Thyroid gland (tissue), 4 donors: ENCODE measurements at regions not wholly inside any gene's neighbourhood (a gene's known extent, or its start where the extent isn't known, plus 50 kb on each side); places are given as distances from the start of the nearest gene placed in this dataset.

Source experiments
- DNase-seq, 2 donors: peaks; one replicate each; pipeline ENCODE4 v3.0.0-alpha.2; 2019
- H3K27ac ChIP-seq, 3 donors: fragments of 200-600 bp; sonication (generic); 1 replicate in 2 of 3; 2 replicates in 1 of 3; pipeline ENCODE4 v1.5.1; 2016 to 2019; ENCODE audit warnings: mild to moderate bottlenecking in 1 of 3, moderate library complexity in 1 of 3
- H3K27me3 ChIP-seq: fragments of 200-600 bp; sonication (generic); one replicate; pipeline ENCODE4 v1.5.1; 2019
- H3K36me3 ChIP-seq, 2 donors: fragments of 200-600 bp; sonication (generic); one replicate each; pipeline ENCODE4 v1.5.1; 2016 to 2019
- H3K4me1 ChIP-seq, 2 donors: fragments of 200-600 bp; sonication (generic); one replicate each; pipeline ENCODE4 v1.5.1; 2017 to 2019
- H3K4me3 ChIP-seq, 3 donors: fragments of 200-600 bp; sonication (generic); replicated peaks in 1 of 3; 1 replicate in 2 of 3; 2 replicates in 1 of 3; pipeline ENCODE4 v1.5.1; 2016; ENCODE audit warnings: mild to moderate bottlenecking in 1 of 3
- H3K9me3 ChIP-seq: fragments of 200-600 bp; sonication (generic); one replicate; pipeline ENCODE4 v1.5.1; 2017
- POLR2A ChIP-seq, 2 donors: fragments of 450-650 bp; IDR thresholded peaks; one replicate each; pipeline ENCODE4 v1.6.1; 2017; ENCODE audit warnings: antibody characterized with exemption in 2 of 2, mild to moderate bottlenecking in 2 of 2, moderate library complexity in 1 of 2
- WGBS, 2 donors: methylation state at CpG; one replicate each; pipeline ENCODE4 v1.1.5; 2017; 5-methylcytosine and 5-hydroxymethylcytosine counted together
- intact Hi-C: fragments of 100-400 bp; cut with DNase I; formaldehyde crosslinking; loops from one replicate; pipeline ENCODE4 v1.15.1; 2023
- TF ChIP-seq, protein P1 (sequence below), 6 experiments: fragments of 200-600 bp in 3 of 6; fragments of 450-650 bp in 3 of 6; sonication (generic) in 3 of 6; IDR thresholded peaks; one replicate each; pipeline ENCODE4 v1.5.1; 2016 to 2019; ENCODE audit warnings: antibody characterized with exemption in 6 of 6, mild to moderate bottlenecking in 2 of 6, inconsistent platforms in 1 of 6, moderate library complexity in 1 of 6

DNA sequence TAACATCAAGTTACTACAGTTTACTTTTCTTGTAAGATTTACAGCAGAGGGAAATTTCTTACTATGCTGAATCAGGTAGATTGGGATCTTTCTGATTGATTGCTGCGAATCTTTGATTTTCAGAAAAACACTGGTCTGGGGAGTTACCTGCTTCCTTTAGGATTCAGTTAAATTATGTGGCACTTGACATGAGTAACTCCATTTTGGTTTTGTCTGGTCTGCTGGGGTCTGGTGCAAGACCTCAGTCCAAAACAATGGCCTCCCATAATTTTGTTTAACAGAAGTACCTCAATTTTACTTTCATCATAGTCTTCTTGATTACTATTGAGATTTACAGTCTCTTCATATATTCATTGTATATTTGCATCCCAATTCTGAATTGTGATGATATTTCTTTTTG lies 775.5 kb downstream of the TRIB2 start:
- no peak for TF ChIP-seq POLR2A (IDR thresholded peaks at IDR 0.05)
- TF ChIP-seq, protein P1, sequence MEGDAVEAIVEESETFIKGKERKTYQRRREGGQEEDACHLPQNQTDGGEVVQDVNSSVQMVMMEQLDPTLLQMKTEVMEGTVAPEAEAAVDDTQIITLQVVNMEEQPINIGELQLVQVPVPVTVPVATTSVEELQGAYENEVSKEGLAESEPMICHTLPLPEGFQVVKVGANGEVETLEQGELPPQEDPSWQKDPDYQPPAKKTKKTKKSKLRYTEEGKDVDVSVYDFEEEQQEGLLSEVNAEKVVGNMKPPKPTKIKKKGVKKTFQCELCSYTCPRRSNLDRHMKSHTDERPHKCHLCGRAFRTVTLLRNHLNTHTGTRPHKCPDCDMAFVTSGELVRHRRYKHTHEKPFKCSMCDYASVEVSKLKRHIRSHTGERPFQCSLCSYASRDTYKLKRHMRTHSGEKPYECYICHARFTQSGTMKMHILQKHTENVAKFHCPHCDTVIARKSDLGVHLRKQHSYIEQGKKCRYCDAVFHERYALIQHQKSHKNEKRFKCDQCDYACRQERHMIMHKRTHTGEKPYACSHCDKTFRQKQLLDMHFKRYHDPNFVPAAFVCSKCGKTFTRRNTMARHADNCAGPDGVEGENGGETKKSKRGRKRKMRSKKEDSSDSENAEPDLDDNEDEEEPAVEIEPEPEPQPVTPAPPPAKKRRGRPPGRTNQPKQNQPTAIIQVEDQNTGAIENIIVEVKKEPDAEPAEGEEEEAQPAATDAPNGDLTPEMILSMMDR (IDR thresholded peaks at IDR 0.05): no peak
- no peak for DNase-seq
- intact Hi-C loops: no loop called here
- H3K27me3 ChIP-seq: no peaks in the 10 kb centered on the region
- H3K4me1 ChIP-seq: no peaks in the 10 kb centered on the region
- H3K4me3 ChIP-seq: no peak overlapping the region
- H3K27ac ChIP-seq: no peak overlapping the region
- H3K9me3 ChIP-seq: no peaks in the 10 kb centered on the region
- 92 to 95% methylated on average over 1 of the region's 1 CpG for WGBS, 2 donors
- no peaks in the 10 kb centered on the region for H3K36me3 ChIP-seq

DNA sequence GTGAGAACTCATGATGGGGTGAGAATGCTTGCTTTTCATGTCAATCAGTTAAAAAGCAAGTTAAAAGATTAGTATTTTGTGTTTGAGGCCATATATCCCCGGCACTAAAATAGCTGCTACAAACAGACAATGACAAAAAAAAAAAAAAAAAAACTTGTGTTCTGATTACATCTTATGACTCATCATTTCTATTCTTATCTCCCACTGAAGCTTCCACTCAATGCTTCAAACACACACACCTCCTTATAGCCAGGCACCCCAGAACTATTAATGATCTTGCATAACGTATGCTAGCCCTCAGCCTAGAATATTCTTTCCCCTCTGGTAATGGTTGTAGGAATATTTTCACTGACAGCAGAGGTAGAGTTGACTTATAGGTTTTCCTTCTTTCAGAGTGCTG lies 778.3 kb downstream of the TRIB2 start:
- intact Hi-C loops: no loop called here
- Histone ChIP-seq H3K9me3 (no peaks in the 10 kb centered on the region), H3K27ac (no peak overlapping the region), H3K36me3 (no peaks in the 10 kb centered on the region), H3K4me3 (no peak overlapping the region), H3K4me1 (no peaks in the 10 kb centered on the region), H3K27me3 (no peaks in the 10 kb centered on the region)
- 79 to 83% methylated on average over 2 of the region's 2 CpGs for WGBS, 2 donors
- TF ChIP-seq POLR2A (IDR thresholded peaks at IDR 0.05): no peak
- TF ChIP-seq, protein P1 (IDR thresholded peaks at IDR 0.05): no peak
- no peak for DNase-seq

DNA sequence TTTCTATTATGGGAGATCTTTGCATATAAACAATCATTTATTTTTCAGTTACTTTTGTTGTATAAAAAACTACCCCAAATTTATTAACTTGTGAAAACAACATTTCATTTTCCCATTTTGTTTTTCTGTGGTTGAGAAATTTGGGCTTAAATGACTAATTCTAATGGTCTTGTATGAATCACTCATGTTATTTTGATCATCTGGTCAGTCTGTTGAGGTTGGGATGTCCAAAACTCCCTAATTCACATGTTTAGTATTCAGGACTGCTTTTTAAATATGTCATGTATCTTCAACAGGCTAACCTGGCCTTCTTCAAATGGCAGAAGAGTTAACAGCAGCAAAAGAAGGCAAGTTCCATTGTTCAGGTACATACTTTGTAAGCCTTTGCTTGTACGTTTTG lies 788.1 kb downstream of the TRIB2 start:
- no peaks in the 10 kb centered on the region for H3K36me3 ChIP-seq
- no peak for DNase-seq
- no peaks in the 10 kb centered on the region for H3K9me3 ChIP-seq
- no peaks in the 10 kb centered on the region for H3K27me3 ChIP-seq
- 88 to 90% methylated on average over 1 of the region's 1 CpG for WGBS, 2 donors
- no peak overlapping the region for H3K4me3 ChIP-seq
- no peak overlapping the region for H3K27ac ChIP-seq
- no peaks in the 10 kb centered on the region for H3K4me1 ChIP-seq
- TF ChIP-seq, protein P1 (IDR thresholded peaks at IDR 0.05): no peak
- no peak for TF ChIP-seq POLR2A (IDR thresholded peaks at IDR 0.05)
- intact Hi-C loops: no loop called here

DNA sequence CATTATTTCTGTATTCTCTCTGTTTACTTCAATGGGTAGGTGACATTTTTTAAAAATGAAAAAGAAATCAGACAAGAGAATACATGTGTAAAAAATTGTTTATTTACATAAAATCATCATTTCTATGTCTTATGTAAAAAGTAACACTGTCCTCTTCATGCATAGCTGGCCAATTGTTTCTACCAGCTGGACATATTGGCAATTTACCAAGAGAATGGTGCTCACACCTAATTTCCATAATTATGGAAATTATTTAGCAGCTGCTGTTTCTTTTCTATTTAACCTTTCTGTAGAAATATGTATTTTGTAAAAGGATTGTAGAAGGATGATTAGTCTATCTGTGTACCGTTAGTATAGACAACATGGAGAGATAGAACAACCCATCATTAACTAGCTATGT lies 791.9 kb downstream of the TRIB2 start:
- 95 to 97% methylated on average over 1 of the region's 1 CpG for WGBS, 2 donors
- TF ChIP-seq, protein P1 (IDR thresholded peaks at IDR 0.05): no peak
- no peak for TF ChIP-seq POLR2A (IDR thresholded peaks at IDR 0.05)
- Histone ChIP-seq H3K4me3 (no peak overlapping the region), H3K27me3 (no peaks in the 10 kb centered on the region), H3K9me3 (no peaks in the 10 kb centered on the region), H3K27ac (no peak overlapping the region), H3K4me1 (no peaks in the 10 kb centered on the region), H3K36me3 (no peaks in the 10 kb centered on the region)
- no peak for DNase-seq
- intact Hi-C loops: no loop called here

DNA sequence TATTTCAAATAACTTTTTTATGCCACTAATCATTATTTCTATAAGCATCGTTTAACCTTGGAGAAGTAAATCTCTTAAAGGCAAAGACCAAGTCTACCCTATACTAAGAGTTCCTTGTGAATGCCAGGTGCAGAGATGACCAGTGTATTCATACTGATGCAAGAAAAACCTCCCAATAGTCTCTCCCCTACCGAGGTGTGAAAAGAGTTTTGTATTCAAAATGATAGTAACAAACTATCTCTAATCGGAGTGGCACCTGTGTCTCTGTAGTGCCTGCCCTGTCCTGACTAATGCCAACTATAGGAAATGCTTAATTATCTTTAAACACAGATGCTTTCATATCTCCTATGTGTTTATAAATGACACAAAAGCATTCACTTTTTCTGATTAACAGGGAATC lies 798.5 kb downstream of the TRIB2 start:
- H3K36me3 ChIP-seq: no peaks in the 10 kb centered on the region
- H3K27ac ChIP-seq: no peak overlapping the region
- H3K4me3 ChIP-seq: no peak overlapping the region
- H3K9me3 ChIP-seq: no peaks in the 10 kb centered on the region
- intact Hi-C loops: no loop called here
- no peaks in the 10 kb centered on the region for H3K4me1 ChIP-seq
- H3K27me3 ChIP-seq: no peaks in the 10 kb centered on the region
- WGBS, 2 donors: 74 to 80% methylated on average over 3 of the region's 3 CpGs
- TF ChIP-seq, protein P1 (IDR thresholded peaks at IDR 0.05): no peak
- no peak for TF ChIP-seq POLR2A (IDR thresholded peaks at IDR 0.05)
- no peak for DNase-seq
